ENCODE measurements at regions not wholly inside any gene's neighbourhood (a gene's known extent, or its start where the extent isn't known, plus 50 kb on each side); places are given as distances from the start of the nearest gene placed in this dataset.
A peak's percentile ranks its signal among the peaks of the same experiment; 100 is the strongest.
"Not testable (repeated sequence)": the region's sequence is repeated elsewhere in the genome, so short reads cannot be mapped to it uniquely, and the experiment has no call there.

- DNase-seq (ENCODE audit: low spot score), result no peak
Observed at GRCh38 chr6:133051240-133051639, 189.9 kb upstream of the EYA4 start.

DNA sequence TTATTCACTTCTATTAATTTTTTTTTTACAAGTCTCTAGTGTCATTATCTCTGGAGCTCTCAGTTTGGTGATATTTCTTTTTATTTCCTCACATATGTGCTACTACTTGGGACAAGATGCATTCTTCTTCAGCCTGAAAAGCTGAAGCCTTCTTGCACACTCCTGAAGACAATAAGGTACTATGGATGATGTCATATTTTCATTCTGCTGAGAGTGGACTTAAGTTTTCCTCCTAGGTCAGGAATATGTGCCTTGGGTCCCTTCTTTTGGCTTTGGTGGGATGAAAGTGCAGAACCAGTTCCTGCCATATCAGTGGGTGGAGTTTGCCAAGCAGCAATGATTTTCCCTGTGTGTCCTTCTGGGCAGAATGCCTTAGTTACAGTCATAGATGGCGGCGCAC is 188.7 kb upstream of the EYA4 start:
- no peak for DNase-seq (ENCODE audit: low spot score)

GRCh38 chr6:133055441-133055966 is 185.7 kb upstream of the EYA4 start:
- no peak for DNase-seq (ENCODE audit: low spot score)

DNA sequence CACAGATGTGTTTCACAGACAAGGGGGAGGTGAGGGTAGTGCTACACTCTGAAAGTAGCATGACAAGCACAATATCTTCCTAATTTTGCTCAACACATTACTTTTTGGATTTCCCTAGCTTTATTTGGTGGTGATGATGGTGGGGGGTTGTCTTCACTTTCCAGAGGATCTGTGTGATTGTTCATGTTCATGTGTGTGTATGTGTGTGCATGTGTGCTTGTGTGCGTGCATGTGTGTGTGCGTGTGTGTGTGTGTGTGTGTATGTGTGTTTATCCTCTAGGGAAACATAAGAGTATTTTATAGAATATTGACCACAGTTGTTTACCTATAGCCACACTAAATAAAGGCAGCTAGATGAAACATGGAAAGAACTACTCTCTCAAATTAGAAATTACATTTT is 183.8 kb upstream of the EYA4 start:
- DNase-seq (ENCODE audit: low spot score), result no peak

GRCh38 chr6:133062077-133062476 is 179.1 kb upstream of the EYA4 start:
- DNase-seq (ENCODE audit: low spot score), result no peak

DNA sequence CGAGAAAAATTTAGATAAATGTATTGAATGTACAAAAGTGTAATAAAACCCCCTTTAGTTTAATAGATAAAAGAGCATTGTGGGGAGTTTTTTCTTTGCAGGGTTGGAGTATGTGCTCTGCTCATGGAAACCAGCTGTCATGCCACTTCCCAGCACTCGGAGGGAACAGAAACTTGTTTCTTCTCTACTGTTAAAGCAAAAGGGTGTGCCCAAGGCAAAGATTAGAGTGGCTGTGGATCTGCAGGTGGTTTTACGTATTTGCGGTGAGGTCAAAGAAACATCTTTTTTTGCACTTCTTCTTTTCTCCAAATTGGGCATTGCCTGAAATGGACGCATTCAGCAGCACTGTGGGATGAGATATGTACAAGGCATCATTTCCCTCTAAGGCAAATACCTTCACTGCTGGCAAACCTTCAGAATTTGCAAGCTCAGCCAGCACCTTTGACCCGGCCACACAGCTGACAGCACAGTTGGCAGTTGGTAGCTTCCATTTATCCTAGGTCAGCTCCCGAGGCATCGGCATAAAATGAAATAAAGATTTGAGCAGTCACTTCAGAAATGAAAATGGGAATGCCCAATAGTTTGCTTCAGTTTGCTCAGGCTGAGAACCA is 178.4 kb upstream of the EYA4 start:
- no peak for DNase-seq (ENCODE audit: low spot score)

DNA sequence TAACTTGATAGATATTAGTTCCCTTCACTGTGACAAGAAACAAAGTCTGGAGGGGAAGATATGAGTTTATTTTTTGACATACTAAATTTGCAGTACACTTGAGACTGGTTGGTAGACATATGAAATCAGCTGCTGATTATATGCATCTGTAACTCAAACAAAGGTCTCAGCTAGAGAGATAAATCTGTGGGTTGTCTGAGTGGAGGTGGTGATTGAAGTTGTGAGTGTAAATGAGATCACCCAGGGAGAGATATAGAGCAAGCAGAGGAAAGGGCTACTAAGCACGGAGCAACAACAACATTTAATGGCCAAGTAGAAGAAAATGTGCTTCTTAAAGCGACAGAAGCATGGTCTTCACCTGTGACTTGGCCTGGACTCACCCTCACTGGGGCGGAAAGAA is 173.2 kb upstream of the EYA4 start:
- DNase-seq (ENCODE audit: low spot score), result no peak

GRCh38 chr6:133070410-133071043 is 170.6 kb upstream of the EYA4 start:
- no peak for DNase-seq (ENCODE audit: low spot score)

DNA sequence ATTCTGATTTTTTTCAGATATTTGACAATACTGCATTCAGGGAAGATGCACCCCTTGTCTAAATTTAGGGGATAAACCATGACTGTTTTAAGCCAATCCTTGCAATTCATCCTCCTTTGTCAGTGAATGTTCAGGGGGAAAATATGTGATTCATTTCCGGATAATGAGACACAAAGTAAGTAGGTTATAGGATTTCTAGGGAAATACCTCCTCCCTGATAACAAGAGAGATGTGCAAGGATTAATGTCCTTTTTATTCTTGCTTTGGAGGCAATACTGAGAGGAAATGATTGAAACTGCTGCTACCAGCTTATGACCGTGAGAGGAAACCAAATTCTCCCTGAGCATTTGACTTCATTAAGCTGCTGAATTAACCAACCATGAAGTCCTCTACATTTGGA is 161.3 kb upstream of the EYA4 start:
- DNase-seq (ENCODE audit: low spot score), result no peak

- no peak for DNase-seq (ENCODE audit: low spot score)
Observed at GRCh38 chr6:133083248-133083967, 157.7 kb upstream of the EYA4 start.

- DNase-seq (ENCODE audit: low spot score), result no peak
Observed at GRCh38 chr6:133085471-133085870, 155.7 kb upstream of the EYA4 start.

DNA sequence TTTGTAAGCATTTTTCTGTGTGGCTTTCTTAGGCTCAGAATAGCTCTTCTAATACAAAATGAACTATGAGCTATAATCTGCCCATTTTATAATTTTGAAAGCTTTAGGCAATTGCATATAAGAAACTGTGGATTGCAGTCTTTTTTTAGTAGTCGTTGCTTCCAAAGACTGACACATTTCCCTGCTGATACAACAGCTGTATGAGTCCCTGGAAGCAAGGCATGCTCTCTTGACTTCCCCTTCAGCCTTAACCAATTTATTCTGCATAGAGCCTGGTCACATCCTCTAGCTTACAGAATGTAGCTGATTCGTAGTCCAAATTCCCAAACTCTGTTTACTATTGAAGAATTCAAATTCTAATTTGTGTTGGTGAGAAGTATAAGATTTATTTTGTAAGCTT is 155.3 kb upstream of the EYA4 start:
- no peak for DNase-seq (ENCODE audit: low spot score)

DNA sequence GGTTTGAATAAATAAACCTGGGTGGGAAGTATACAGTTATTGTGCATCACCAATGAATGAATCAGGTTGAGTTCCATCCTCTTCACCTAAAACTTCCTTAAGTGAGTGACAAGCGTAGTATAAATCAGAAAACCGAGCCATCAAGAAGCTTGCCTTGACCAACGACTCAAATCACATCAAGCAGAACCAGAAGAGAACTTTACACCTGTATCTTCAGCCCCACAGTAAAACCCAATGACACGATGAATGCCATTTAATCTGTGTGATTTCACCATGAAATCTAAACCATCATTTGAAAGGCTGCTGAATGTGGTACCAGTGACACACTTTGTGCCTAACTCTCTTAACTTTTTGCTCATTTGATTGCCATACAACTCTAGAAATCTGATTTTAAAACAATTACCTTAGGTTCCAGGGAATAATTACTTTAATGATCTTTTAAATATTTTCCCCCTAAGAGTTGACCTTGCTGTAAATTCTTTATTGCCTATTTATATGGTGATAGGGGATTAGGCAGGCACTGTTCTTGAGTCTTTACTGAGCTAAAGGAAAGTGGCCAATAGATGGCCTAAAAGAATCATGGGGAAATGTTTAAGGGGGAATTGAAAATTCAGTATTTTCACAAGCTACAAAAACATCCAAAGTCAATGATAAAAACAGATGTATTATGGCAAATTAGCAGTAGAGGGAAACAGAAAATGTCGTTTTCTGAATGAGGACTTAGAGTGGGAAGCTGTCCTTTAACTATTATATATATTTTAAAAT is 152.0 kb upstream of the EYA4 start:
- no peak for DNase-seq (ENCODE audit: low spot score)

DNA sequence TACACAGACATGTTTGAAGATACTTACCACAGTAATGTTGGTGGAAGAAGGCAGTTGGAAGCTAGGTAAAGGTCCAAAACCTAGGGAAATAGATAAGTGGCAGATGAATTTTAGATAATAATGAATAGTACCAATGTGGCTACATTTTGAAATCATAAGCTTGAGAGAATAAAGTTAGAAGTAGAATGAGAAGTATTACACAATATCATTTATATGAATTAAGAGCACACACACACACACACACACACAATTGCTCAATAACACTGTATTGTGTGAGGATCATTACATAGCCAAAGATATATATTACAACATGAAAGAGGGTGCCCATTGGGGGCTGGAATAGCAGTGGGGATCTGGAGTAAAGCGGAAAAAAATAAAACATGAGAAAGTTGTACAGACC is 149.0 kb upstream of the EYA4 start:
- no peak for DNase-seq (ENCODE audit: low spot score)

GRCh38 chr6:133092771-133093170 is 148.4 kb upstream of the EYA4 start:
- peak; percentile 53 for DNase-seq (ENCODE audit: low spot score)

GRCh38 chr6:133093211-133093610 is 147.9 kb upstream of the EYA4 start:
- not testable (repeated sequence) for DNase-seq (ENCODE audit: low spot score)

DNA sequence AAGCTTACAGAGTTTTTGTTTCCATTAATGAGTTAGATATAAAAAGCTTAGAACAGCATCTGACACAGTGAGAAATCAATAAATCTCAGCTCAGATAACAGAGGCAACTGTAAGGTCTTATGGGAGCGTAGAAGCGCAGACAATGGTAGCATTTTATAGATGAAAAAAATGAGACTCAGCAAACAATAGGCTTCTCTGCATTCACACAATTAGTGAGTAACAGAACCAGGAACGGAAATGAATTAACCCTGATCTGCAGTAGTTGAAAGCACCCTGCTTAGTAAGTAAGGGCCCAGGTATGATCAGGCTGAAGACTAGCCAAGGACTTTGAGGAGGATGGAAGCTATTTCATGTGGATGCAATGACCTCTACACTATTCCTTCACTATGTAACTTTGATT is 147.2 kb upstream of the EYA4 start:
- no peak for DNase-seq (ENCODE audit: low spot score)

DNA sequence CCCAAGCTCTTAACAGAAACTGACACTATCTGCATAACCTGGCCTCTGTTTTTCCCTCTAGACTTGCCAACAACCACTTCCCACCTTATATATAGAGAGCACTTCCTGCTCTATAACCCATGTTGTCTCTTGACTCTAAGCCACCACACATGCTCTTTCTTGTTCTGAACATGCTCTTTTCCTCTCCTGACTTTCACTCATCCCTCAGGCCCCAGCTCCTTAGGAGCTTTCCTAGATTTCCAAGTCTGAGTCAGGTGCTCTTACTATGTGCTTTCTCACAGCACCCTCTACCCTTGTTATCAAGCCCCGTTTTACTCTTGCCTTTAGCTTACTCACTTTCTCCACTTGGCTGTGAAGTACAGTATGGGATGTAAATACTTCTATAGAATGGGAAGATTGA is 143.9 kb upstream of the EYA4 start:
- no peak for DNase-seq (ENCODE audit: low spot score)

DNA sequence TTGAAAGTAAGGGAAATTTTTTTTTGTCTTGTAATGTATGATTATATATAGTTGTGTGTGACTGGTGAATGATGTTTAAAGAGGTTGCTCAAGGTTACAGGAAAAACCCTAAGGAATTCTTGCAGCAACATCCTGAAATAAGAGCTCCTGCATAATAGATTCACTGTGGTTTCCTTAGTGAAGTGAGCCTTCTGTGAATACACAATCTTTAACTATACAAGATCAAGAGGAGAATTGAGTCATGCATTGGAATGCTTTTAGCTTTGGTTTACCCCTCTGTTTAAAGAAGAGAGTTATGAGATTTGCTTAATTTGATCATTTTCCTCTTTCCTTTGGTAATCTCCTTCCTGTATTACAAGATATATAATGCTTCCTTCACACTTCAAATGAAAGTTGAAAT is 141.6 kb upstream of the EYA4 start:
- DNase-seq (ENCODE audit: low spot score), result no peak

GRCh38 chr6:133100865-133101264 is 140.3 kb upstream of the EYA4 start:
- no peak for DNase-seq (ENCODE audit: low spot score)

GRCh38 chr6:133101790-133102189 is 139.4 kb upstream of the EYA4 start:
- DNase-seq (ENCODE audit: low spot score), result no peak

DNA sequence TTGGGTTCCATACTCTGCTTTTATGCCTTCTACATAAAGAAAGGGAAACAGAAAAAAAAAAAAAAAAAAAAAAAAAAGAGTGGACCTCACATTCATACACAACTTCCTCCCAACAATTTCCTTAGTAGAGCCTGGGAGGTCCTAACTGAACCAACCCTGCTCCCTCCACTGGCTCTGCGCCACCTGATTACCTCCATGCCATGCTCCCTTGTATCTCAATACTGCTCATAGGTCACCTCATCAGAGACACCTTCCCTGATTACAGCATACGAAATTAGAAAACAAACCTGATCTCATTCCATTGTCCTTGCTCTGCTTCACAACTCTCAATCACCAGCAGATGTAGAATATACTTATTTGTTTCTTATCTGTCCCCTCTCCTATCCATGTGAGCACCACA is 134.2 kb upstream of the EYA4 start:
- DNase-seq (ENCODE audit: low spot score), result no peak

- no peak for DNase-seq (ENCODE audit: low spot score)
Observed at GRCh38 chr6:133108419-133108818, 132.7 kb upstream of the EYA4 start.

All from NAMALWA (cell line).